ENCODE measurements at regions not wholly inside any gene's neighbourhood (a gene's known extent, or its start where the extent isn't known, plus 50 kb on each side); places are given as distances from the start of the nearest gene placed in this dataset.
"Not testable (repeated sequence)": the region's sequence is repeated elsewhere in the genome, so short reads cannot be mapped to it uniquely, and the experiment has no call there.

DNA sequence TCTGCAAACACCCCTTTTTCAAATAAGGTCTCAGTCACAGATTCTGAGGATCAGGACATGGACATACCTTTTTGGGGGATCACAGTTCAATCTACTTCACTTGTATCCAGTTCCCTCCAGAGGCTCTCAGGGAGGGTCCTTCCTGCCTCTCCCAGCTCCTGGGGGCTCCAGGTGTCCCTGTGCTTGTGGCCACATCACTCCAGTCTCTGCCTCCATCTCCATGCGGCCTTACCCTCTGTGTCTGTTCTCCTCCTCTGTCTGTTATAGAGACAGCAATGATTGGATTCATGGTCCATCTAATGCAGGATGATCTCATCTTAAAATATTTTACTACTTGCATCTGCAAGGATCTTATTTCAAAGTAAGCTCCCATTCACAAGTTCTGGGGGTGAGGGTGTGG lies 269.6 kb downstream of the ASMT start:
- Histone ChIP-seq H3K27me3 (no peaks in the 10 kb centered on the region), H3K4me1 (no peaks in the 10 kb centered on the region), H3K4me3 (no peak overlapping the region), H3K4me2 (no peak overlapping the region), H3K9ac (no peak overlapping the region), H4K20me1 (ENCODE audit: low read depth) (no peaks in the 10 kb centered on the region), H3F3A (ENCODE audit: low read depth) (no peaks in the 10 kb centered on the region), H3K9me3 (ENCODE audit: low read depth) (no peaks in the 10 kb centered on the region), H2AFZ (replicated peaks) (no peak overlapping the region), H3K36me3 (no peaks in the 10 kb centered on the region), H3K27ac (no peak overlapping the region), H3K79me2 (ENCODE audit: low read depth) (no peaks in the 10 kb centered on the region)
- no peak for DNase-seq (ENCODE audit: low spot score)
- no peak overlapping the region for H3K27ac Mint-ChIP-seq
- peaks cover 5% of the 10 kb centered on the region for H3K27me3 Mint-ChIP-seq (ENCODE audit: insufficient read depth, low read depth)
- H3K4me1 Mint-ChIP-seq = peaks cover 3% of the 10 kb centered on the region
- H3K9me3 Mint-ChIP-seq = peaks cover 24% of the 10 kb centered on the region
- TF ChIP-seq, protein P1, sequence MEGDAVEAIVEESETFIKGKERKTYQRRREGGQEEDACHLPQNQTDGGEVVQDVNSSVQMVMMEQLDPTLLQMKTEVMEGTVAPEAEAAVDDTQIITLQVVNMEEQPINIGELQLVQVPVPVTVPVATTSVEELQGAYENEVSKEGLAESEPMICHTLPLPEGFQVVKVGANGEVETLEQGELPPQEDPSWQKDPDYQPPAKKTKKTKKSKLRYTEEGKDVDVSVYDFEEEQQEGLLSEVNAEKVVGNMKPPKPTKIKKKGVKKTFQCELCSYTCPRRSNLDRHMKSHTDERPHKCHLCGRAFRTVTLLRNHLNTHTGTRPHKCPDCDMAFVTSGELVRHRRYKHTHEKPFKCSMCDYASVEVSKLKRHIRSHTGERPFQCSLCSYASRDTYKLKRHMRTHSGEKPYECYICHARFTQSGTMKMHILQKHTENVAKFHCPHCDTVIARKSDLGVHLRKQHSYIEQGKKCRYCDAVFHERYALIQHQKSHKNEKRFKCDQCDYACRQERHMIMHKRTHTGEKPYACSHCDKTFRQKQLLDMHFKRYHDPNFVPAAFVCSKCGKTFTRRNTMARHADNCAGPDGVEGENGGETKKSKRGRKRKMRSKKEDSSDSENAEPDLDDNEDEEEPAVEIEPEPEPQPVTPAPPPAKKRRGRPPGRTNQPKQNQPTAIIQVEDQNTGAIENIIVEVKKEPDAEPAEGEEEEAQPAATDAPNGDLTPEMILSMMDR (IDR thresholded peaks at IDR 0.05) = no peak
- TF ChIP-seq EZH2 (IDR thresholded peaks at IDR 0.05) (no peak), EZH2phosphoT487 (IDR thresholded peaks at IDR 0.05) (no peak)
- peaks cover 8% of the 10 kb centered on the region for H3K36me3 Mint-ChIP-seq
- no peak overlapping the region for H3K4me3 Mint-ChIP-seq

DNA sequence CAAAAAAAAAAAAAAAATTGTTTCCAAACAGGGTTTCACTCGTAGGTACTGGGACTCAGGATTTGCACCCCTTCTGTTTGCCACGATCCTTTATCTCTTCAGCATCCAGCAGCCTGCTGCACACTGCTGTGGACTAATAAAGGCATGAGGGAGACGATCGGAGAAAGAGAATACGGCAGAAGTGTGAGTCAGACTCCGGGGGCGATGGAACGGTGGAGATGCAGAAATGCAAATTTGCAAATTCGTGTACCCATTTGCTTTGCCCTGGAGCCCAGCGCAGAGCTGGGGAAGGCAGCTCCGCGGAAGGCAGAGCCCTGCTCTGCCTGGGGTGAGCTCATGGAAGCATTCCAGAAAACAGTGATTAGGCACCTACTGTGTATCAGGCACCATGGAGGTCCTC lies 270.3 kb downstream of the ASMT start:
- Mint-ChIP-seq H3K27ac (no peak overlapping the region), H3K9me3 (peaks cover 26% of the 10 kb centered on the region), H3K4me3 (no peak overlapping the region), H3K4me1 (peaks cover 3% of the 10 kb centered on the region), H3K27me3 (ENCODE audit: insufficient read depth, low read depth) (peaks cover 5% of the 10 kb centered on the region), H3K36me3 (peaks cover 4% of the 10 kb centered on the region)
- no peak overlapping the region for H3K9ac ChIP-seq
- no peak overlapping the region for H2AFZ ChIP-seq (replicated peaks)
- no peak overlapping the region for H3K4me2 ChIP-seq
- TF ChIP-seq, protein P1 (IDR thresholded peaks at IDR 0.05) = no peak
- no peak for TF ChIP-seq EZH2phosphoT487 (IDR thresholded peaks at IDR 0.05)
- no peak for TF ChIP-seq EZH2 (IDR thresholded peaks at IDR 0.05)
- no peaks in the 10 kb centered on the region for H3K79me2 ChIP-seq (ENCODE audit: low read depth)
- no peak overlapping the region for H3K27ac ChIP-seq
- no peak for DNase-seq (ENCODE audit: low spot score)
- H3K9me3 ChIP-seq (ENCODE audit: low read depth) = no peaks in the 10 kb centered on the region
- H3K36me3 ChIP-seq = no peaks in the 10 kb centered on the region
- no peaks in the 10 kb centered on the region for H3K27me3 ChIP-seq
- no peaks in the 10 kb centered on the region for H4K20me1 ChIP-seq (ENCODE audit: low read depth)
- H3F3A ChIP-seq (ENCODE audit: low read depth) = no peaks in the 10 kb centered on the region
- H3K4me1 ChIP-seq = no peaks in the 10 kb centered on the region
- H3K4me3 ChIP-seq = no peak overlapping the region

DNA sequence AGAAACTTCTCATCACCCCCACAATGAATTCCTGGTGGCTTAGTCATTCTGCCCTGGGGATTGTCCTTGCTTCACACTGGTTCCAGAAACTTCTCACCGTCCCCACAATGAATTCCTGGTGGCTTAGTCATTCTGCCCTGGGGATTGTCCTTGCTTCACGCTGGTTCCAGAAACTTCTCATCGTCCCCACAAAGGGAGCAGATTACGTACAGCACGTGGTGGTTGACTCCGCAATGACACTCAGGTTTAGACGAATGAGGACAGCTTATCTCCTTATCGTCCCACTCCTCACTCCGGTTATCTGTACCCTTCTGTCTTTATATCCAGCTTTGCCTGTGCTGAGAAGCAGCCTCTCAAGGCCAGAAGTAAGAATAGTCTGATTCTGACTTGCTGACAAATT lies 273.4 kb downstream of the ASMT start:
- not testable (repeated sequence) for H3K4me3 ChIP-seq, H3K9ac ChIP-seq, H3K4me1 Mint-ChIP-seq

DNA sequence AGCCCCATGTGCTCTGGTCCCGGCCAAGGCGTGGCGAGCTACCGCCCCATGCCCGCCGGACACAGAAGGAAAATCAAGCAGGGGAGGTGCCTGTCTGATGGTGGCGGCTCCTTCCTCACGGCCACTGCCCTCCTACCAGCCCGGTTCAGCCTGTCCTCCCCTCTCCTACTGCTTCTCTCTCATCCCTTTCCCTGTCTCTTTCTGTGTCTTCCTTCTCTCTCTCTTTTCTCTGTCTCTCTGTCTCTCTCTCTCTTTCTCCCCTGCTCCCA lies 279.1 kb downstream of the ASMT start:
- TF ChIP-seq, protein P1 (IDR thresholded peaks at IDR 0.05) = no peak
- no peak for TF ChIP-seq EZH2phosphoT487 (IDR thresholded peaks at IDR 0.05)
- no peak for TF ChIP-seq EZH2 (IDR thresholded peaks at IDR 0.05)
- H3K4me3 ChIP-seq = no peak overlapping the region
- no peaks in the 10 kb centered on the region for H3K9me3 ChIP-seq (ENCODE audit: low read depth)
- H3K9ac ChIP-seq = no peak overlapping the region
- H3K27ac ChIP-seq = no peak overlapping the region
- no peak overlapping the region for H3K4me3 Mint-ChIP-seq
- H3K9me3 Mint-ChIP-seq = peaks cover 3% of the 10 kb centered on the region
- no peak for DNase-seq (ENCODE audit: low spot score)
- no peaks in the 10 kb centered on the region for H4K20me1 ChIP-seq (ENCODE audit: low read depth)
- no peaks in the 10 kb centered on the region for H3K36me3 ChIP-seq
- no peak overlapping the region for H2AFZ ChIP-seq (replicated peaks)
- peaks cover 7% of the 10 kb centered on the region for H3K27me3 Mint-ChIP-seq (ENCODE audit: insufficient read depth, low read depth)
- H3K27ac Mint-ChIP-seq = no peak overlapping the region
- no peaks in the 10 kb centered on the region for H3K4me1 Mint-ChIP-seq
- H3F3A ChIP-seq (ENCODE audit: low read depth) = no peaks in the 10 kb centered on the region
- no peaks in the 10 kb centered on the region for H3K27me3 ChIP-seq
- H3K4me1 ChIP-seq = no peaks in the 10 kb centered on the region
- H3K36me3 Mint-ChIP-seq = no peaks in the 10 kb centered on the region
- no peak overlapping the region for H3K4me2 ChIP-seq
- H3K79me2 ChIP-seq (ENCODE audit: low read depth) = no peaks in the 10 kb centered on the region

More for the DNA sequence above, 273.4 kb downstream of the ASMT start:
- H3K27ac ChIP-seq; H3K4me1 ChIP-seq; H3K27me3 Mint-ChIP-seq (ENCODE audit: insufficient read depth, low read depth); H4K20me1 ChIP-seq (ENCODE audit: low read depth); H3K4me3 Mint-ChIP-seq; H3F3A ChIP-seq (ENCODE audit: low read depth); H3K36me3 ChIP-seq; H3K36me3 Mint-ChIP-seq; H3K27me3 ChIP-seq; H2AFZ ChIP-seq (replicated peaks); H3K79me2 ChIP-seq (ENCODE audit: low read depth); H3K9me3 ChIP-seq (ENCODE audit: low read depth); H3K4me2 ChIP-seq; DNase-seq (ENCODE audit: low spot score); H3K27ac Mint-ChIP-seq: not testable (repeated sequence)
- peaks cover 26% of the 10 kb centered on the region for H3K9me3 Mint-ChIP-seq

Data from neural progenitor cell (in vitro differentiated cells).